IMR-90 (cell line): ENCODE measurements at regions not wholly inside any gene's neighbourhood (a gene's known extent, or its start where the extent isn't known, plus 50 kb on each side); places are given as distances from the start of the nearest gene placed in this dataset.

ENCODE experiments used
- ATAC-seq: fragments of 200-7000 bp; cut with Tn5 transposase; 2 replicates; pipeline ENCODE4 v1.9.1; 2020; ENCODE audit warnings: low read depth, mild to moderate bottlenecking, moderate library complexity
- BruUV-seq: library from RNA; stranded (reverse); fragments of 400-500 nt; replicated peaks from 2 replicates; lab custom pipeline; 2021; lab: Mats Ljungman, UMichigan
- CTCF ChIA-PET: fragments of 300-600 bp; formaldehyde crosslinking; extraction: SDS; loops from one replicate; lab custom pipeline; 2021; ENCODE audit warnings: antibody characterized with exemption; lab: Yijun Ruan, JAX
- POLR2A ChIA-PET: fragments of 300-600 bp; sonication (Branson Sonifier 250); formaldehyde crosslinking; loops from one replicate; lab custom pipeline; 2022; ENCODE audit warnings: antibody characterized with exemption; ENCODE audit not compliant: unreplicated experiment; lab: Charles Lee
- DNase-seq: peaks from one replicate; pipeline ENCODE4 v3.0.0; 2013
- H2AFZ ChIP-seq: replicated peaks from 2 replicates; pipeline ENCODE3; 2013; ENCODE audit warnings: low read length, mild to moderate bottlenecking; ENCODE audit not compliant: poor library complexity
- H2AK5ac ChIP-seq: 2 replicates; pipeline ENCODE4 v1.6.1; 2013; ENCODE audit warnings: low read depth, low read length, inconsistent platforms
- H2AK9ac ChIP-seq: replicated peaks from 2 replicates; pipeline ENCODE3; 2013; ENCODE audit warnings: mild to moderate bottlenecking, low read depth, low read length, moderate library complexity; ENCODE audit not compliant: poor library complexity
- H2BK120ac ChIP-seq: 2 replicates; pipeline ENCODE4 v1.6.1; 2013; ENCODE audit warnings: low read depth, low read length, inconsistent platforms
- H2BK15ac ChIP-seq: 3 replicates; pipeline ENCODE4 v1.6.1; 2013; ENCODE audit warnings: low read depth, low read length, inconsistent platforms
- H2BK20ac ChIP-seq: 2 replicates; pipeline ENCODE4 v1.6.1; 2013; ENCODE audit warnings: low read depth, mild to moderate bottlenecking, inconsistent platforms, low read length, moderate library complexity
- H2BK5ac ChIP-seq: 2 replicates; pipeline ENCODE4 v1.6.1; 2013; ENCODE audit warnings: mild to moderate bottlenecking, low read depth, low read length, inconsistent platforms; ENCODE audit not compliant: poor library complexity, severe bottlenecking
- H3K14ac ChIP-seq: replicated peaks from 2 replicates; pipeline ENCODE4 v1.6.1; 2013; ENCODE audit warnings: low read depth, low read length, inconsistent platforms
- H3K18ac ChIP-seq: 2 replicates; pipeline ENCODE4 v1.6.1; 2013; ENCODE audit warnings: low read depth, low read length, control low read depth
- H3K23ac ChIP-seq: 2 replicates; pipeline ENCODE4 v1.6.1; 2013; ENCODE audit warnings: low read depth, low read length, inconsistent platforms
- H3K27ac ChIP-seq: 2 replicates; pipeline ENCODE4 v1.5.1; 2013; ENCODE audit warnings: mild to moderate bottlenecking, control low read depth, low read length; ENCODE audit not compliant: insufficient read depth
- H3K27me3 ChIP-seq: 2 replicates; pipeline ENCODE4 v1.6.1; 2013; ENCODE audit warnings: low read length; ENCODE audit not compliant: control insufficient read depth, insufficient read depth
- H3K36me3 ChIP-seq: 2 replicates; pipeline ENCODE4 v1.6.1; 2013; ENCODE audit warnings: low read length, mixed read lengths; ENCODE audit not compliant: control insufficient read depth, insufficient read depth
- H3K4ac ChIP-seq: 2 replicates; pipeline ENCODE4 v1.6.1; 2013; ENCODE audit warnings: low read depth, low read length, inconsistent platforms
- H3K4me1 ChIP-seq: 2 replicates; pipeline ENCODE4 v1.6.1; 2013; ENCODE audit warnings: low read length, mixed read lengths; ENCODE audit not compliant: control insufficient read depth, insufficient read depth
- H3K4me2 ChIP-seq: 2 replicates; pipeline ENCODE4 v1.6.1; 2013; ENCODE audit warnings: low read depth, mild to moderate bottlenecking, control low read depth, low read length, moderate library complexity
- H3K4me3 ChIP-seq: 2 replicates; pipeline ENCODE4 v1.5.1; 2013; ENCODE audit warnings: low read depth, mild to moderate bottlenecking, control low read depth, low read length, moderate library complexity; ENCODE audit not compliant: insufficient read depth
- H3K56ac ChIP-seq: 2 replicates; pipeline ENCODE4 v1.6.1; 2013; ENCODE audit warnings: low read length, inconsistent platforms; ENCODE audit not compliant: insufficient read depth; ENCODE audit errors: extremely low read depth
- H3K79me1 ChIP-seq, 2 experiments: 2 replicates each; pipeline ENCODE4 v1.6.1; 2013; ENCODE audit warnings: low read length in 2 of 2, inconsistent platforms in 1 of 2, low read depth in 1 of 2
- H3K9ac ChIP-seq: 2 replicates; pipeline ENCODE4 v1.6.1; 2013; ENCODE audit warnings: low read depth, low read length, control low read depth
- H3K9me1 ChIP-seq: 2 replicates; pipeline ENCODE4 v1.6.1; 2013; ENCODE audit warnings: low read length, inconsistent platforms; ENCODE audit not compliant: insufficient read depth
- H3K9me3 ChIP-seq: 2 replicates; pipeline ENCODE4 v1.6.1; 2013; ENCODE audit warnings: low read length; ENCODE audit not compliant: control insufficient read depth, insufficient read depth
- H4K20me1 ChIP-seq: 2 replicates; pipeline ENCODE4 v1.6.1; 2013; ENCODE audit warnings: low read length, inconsistent platforms; ENCODE audit not compliant: insufficient read depth
- H4K5ac ChIP-seq: 2 replicates; pipeline ENCODE4 v1.6.1; 2013; ENCODE audit warnings: mild to moderate bottlenecking, low read depth, low read length, control low read depth
- H4K8ac ChIP-seq, 2 experiments: 2 replicates each; pipeline ENCODE4 v1.6.1; 2013; ENCODE audit warnings: low read depth in 2 of 2, low read length in 2 of 2, control low read depth in 1 of 2, inconsistent platforms in 1 of 2
- H4K91ac ChIP-seq: 2 replicates; pipeline ENCODE4 v1.6.1; 2013; ENCODE audit warnings: low read depth, low read length, inconsistent platforms; ENCODE audit not compliant: insufficient read depth
- CEBPB ChIP-seq: IDR thresholded peaks from 2 replicates; pipeline ENCODE4 v1.6.1; 2012; ENCODE audit warnings: low read depth, low read length, improper control_type of control experiment
- MAFK ChIP-seq: IDR thresholded peaks from 2 replicates; pipeline ENCODE4 v1.6.1; 2012; ENCODE audit warnings: low read depth, low read length, improper control_type of control experiment
- RCOR1 ChIP-seq: IDR thresholded peaks from 2 replicates; pipeline ENCODE4 v1.6.1; 2012; ENCODE audit warnings: mild to moderate bottlenecking, low read length, improper control_type of control experiment; ENCODE audit not compliant: insufficient replicate concordance
- SMC3 ChIP-seq: fragments of 150-350 bp; IDR thresholded peaks from 2 replicates; pipeline ENCODE4 v1.6.1; 2016; ENCODE audit warnings: low read depth, mild to moderate bottlenecking, antibody characterized with exemption, low read length, moderate library complexity
- WGBS, 2 experiments: methylation state at CpG; one replicate each; pipeline versions ENCODE4 v1.1.5 to v1.1.7; 2013; ENCODE audit warnings: missing lambda C conversion rate in 2 of 2; ENCODE audit not compliant: insufficient read length in 1 of 2; ENCODE audit errors: extremely low coverage in 2 of 2; 5-methylcytosine and 5-hydroxymethylcytosine counted together
- dilution Hi-C: fragments of 300-500 bp; cut with HindIII; formaldehyde crosslinking; loops from one replicate; pipeline ENCODE4 v1.14.3; 2018; ENCODE audit warnings: low sequenced_read_pairs; ENCODE audit not compliant: unreplicated experiment
- in situ Hi-C: fragments of 300-500 bp; cut with MboI; formaldehyde crosslinking; loops from 3 replicates; pipeline ENCODE4 v1.14.3; 2019; ENCODE audit warnings: low sequenced_read_pairs, inconsistent platforms, mixed read lengths
- intact Hi-C: fragments of 100-400 bp; cut with micrococcal nuclease; formaldehyde crosslinking; loops from 2 replicates; pipeline ENCODE4 v1.10.0; 2022

GRCh38 chr6:14822012-14822553, 423.8 kb upstream of the JARID2 start:
- Histone ChIP-seq H3K14ac (peak overlapping the region; percentile 17), H4K5ac (peak overlapping the region; percentile 60; the same call in 1 of the 2 replicates), H3K9me1 (0 out of 2 replicates have a peak, but pooled peaks cover 4% of the 10 kb centered on the region), H3K4me1 (peaks cover 4% of the 10 kb centered on the region; the same call in 1 of the 2 replicates), H4K20me1 (no peaks in the 10 kb centered on the region), H2BK15ac (peak overlapping the region; percentile 36; the same call in 2 of the 3 replicates), H2BK5ac (no peak overlapping the region), H3K36me3 (no peaks in the 10 kb centered on the region), H2AK9ac (no peak overlapping the region), H3K79me1 (no peaks in the 10 kb centered on the region), H4K91ac (peak overlapping the region; percentile 8; the same call in 1 of the 2 replicates), H2BK120ac (peak overlapping the region; percentile 10; the same call in 1 of the 2 replicates), H4K8ac (peak overlapping the region; percentile 41 to 44; a peak in 1 of 4 replicates), H3K23ac (no peak overlapping the region; the same call in 1 of the 2 replicates), H3K27ac (no peak overlapping the region), H2BK20ac (peak overlapping the region; percentile 39; the same call in 1 of the 2 replicates), H3K9ac (no peak overlapping the region), H3K4me3 (no peak overlapping the region), H3K4me2 (no peak overlapping the region), H2AK5ac (peak overlapping the region; percentile 74), H3K4ac (peak overlapping the region; percentile 17; the same call in 1 of the 2 replicates), H3K18ac (peak overlapping the region; percentile 60; the same call in 1 of the 2 replicates), H2AFZ (no peak overlapping the region), H3K9me3 (no peaks in the 10 kb centered on the region), H3K27me3 (no peaks in the 10 kb centered on the region), H3K56ac (no peak overlapping the region)
- ATAC-seq, result no peak
- CTCF ChIA-PET, result no interaction called here
- POLR2A ChIA-PET, result interaction anchor here (0.6 kb wide), 1 partner anchor 77 kb away, joined by 7 read pairs; no protein-coding TSS in a partner anchor
- BruUV-seq, result no TSS peak
- intact Hi-C loops, result no loop called here
- TF ChIP-seq MAFK, result no peak
- no peak for TF ChIP-seq CEBPB
- TF ChIP-seq SMC3, result no peak
- TF ChIP-seq RCOR1, result no peak
- no peak for DNase-seq
- WGBS, 2 experiments, result no CpG with 5 or more reads among the region's 4 CpGs
- dilution Hi-C loops, result no loop called here
- in situ Hi-C loops, result no loop called here
